WTC11 (cell line): ENCODE measurements at regions not wholly inside any gene's neighbourhood (a gene's known extent, or its start where the extent isn't known, plus 50 kb on each side); places are given as distances from the start of the nearest gene placed in this dataset.

Experiments used
- ATAC-seq: fragments of 200-7000 bp; cut with Tn5 transposase; 2 replicates; pipeline ENCODE4 v1.10.0; 2021; ENCODE audit warnings: mild to moderate bottlenecking, moderate library complexity
- CTCF ChIA-PET: fragments of 300-600 bp; sonication (Branson Sonifier 250); formaldehyde crosslinking; loops from one replicate; lab custom pipeline; 2021; ENCODE audit warnings: antibody characterized with exemption; lab: Charles Lee
- POLR2A ChIA-PET: fragments of 350-600 bp; sonication (Branson Sonifier 250); formaldehyde crosslinking; loops from one replicate; lab custom pipeline; 2021; ENCODE audit warnings: antibody characterized with exemption; lab: Charles Lee
- DNase-seq: peaks from one replicate; pipeline ENCODE4 v3.0.0; 2021; ENCODE audit warnings: low spot score
- H3K27ac Mint-ChIP-seq: 2 replicates; pipeline ENCODE4 v1.8.0; 2021; ENCODE audit warnings: mixed read lengths
- H3K27me3 Mint-ChIP-seq: 2 replicates; pipeline ENCODE4 v1.8.0; 2021; ENCODE audit warnings: low read depth, mild to moderate bottlenecking, moderate library complexity, mixed read lengths
- H3K36me3 Mint-ChIP-seq: 2 replicates; pipeline ENCODE4 v1.8.0; 2021; ENCODE audit warnings: mixed read lengths
- H3K4me1 Mint-ChIP-seq: 2 replicates; pipeline ENCODE4 v1.8.0; 2022; ENCODE audit warnings: mixed read lengths
- H3K4me3 Mint-ChIP-seq: 2 replicates; pipeline ENCODE4 v1.8.0; 2021; ENCODE audit warnings: mild to moderate bottlenecking, moderate library complexity, mixed read lengths
- H3K9me3 Mint-ChIP-seq: 2 replicates; pipeline ENCODE4 v1.8.0; 2021; ENCODE audit warnings: mixed read lengths
- ATF3 ChIP-seq: sonication (generic); formaldehyde crosslinking; conservative IDR thresholded peaks from 2 replicates; pipeline ENCODE4 v1.8.1; 2022; ENCODE audit warnings: mild to moderate bottlenecking, missing genetic modification reagents
- CDX4 ChIP-seq: fragments of 250-450 bp; sonication (Bioruptor Pico); IDR thresholded peaks from 2 replicates; pipeline ENCODE4 v1.9.0; 2021; ENCODE audit warnings: moderate library complexity, mild to moderate bottlenecking, inconsistent platforms, borderline replicate concordance
- CTCF ChIP-seq: fragments of 200-600 bp; IDR thresholded peaks from 2 replicates; pipeline ENCODE4 v1.8.0; 2022; ENCODE audit warnings: antibody characterized with exemption
- E2F5 ChIP-seq: sonication (generic); formaldehyde crosslinking; IDR thresholded peaks from 2 replicates; pipeline ENCODE4 v1.8.1; 2022; ENCODE audit warnings: mild to moderate bottlenecking, moderate library complexity, missing genetic modification reagents
- ELF4 ChIP-seq: sonication (generic); formaldehyde crosslinking; IDR thresholded peaks from 2 replicates; pipeline ENCODE4 v1.8.1; 2022; ENCODE audit warnings: low read depth, mild to moderate bottlenecking, moderate library complexity, missing genetic modification reagents
- FOXJ3 ChIP-seq: sonication (generic); formaldehyde crosslinking; IDR thresholded peaks from 2 replicates; pipeline ENCODE4 v1.9.0; 2021; ENCODE audit warnings: missing genetic modification reagents, mild to moderate bottlenecking, borderline replicate concordance
- HMGA2 ChIP-seq: fragments of 250-450 bp; sonication (Bioruptor Pico); IDR thresholded peaks from 2 replicates; pipeline ENCODE4 v1.4.0; 2021; ENCODE audit warnings: mild to moderate bottlenecking, moderate library complexity
- JUN ChIP-seq: sonication (generic); formaldehyde crosslinking; IDR thresholded peaks from 2 replicates; pipeline ENCODE4 v1.8.0; 2023; ENCODE audit warnings: mild to moderate bottlenecking, missing genetic modification reagents
- MAX ChIP-seq: sonication (generic); formaldehyde crosslinking; IDR thresholded peaks from 2 replicates; pipeline ENCODE4 v1.8.0; 2022; ENCODE audit warnings: mild to moderate bottlenecking, missing genetic modification reagents
- PRDM15 ChIP-seq: sonication (generic); formaldehyde crosslinking; IDR thresholded peaks from 2 replicates; pipeline ENCODE4 v1.8.0; 2022; ENCODE audit warnings: missing genetic modification reagents
- RELA ChIP-seq: sonication (generic); formaldehyde crosslinking; IDR thresholded peaks from 2 replicates; pipeline ENCODE4 v1.8.1; 2022; ENCODE audit warnings: missing genetic modification reagents, mild to moderate bottlenecking, borderline replicate concordance
- ZBTB21 ChIP-seq: sonication (generic); formaldehyde crosslinking; IDR thresholded peaks from 2 replicates; pipeline ENCODE4 v1.8.1; 2023; ENCODE audit warnings: mild to moderate bottlenecking, missing genetic modification reagents, borderline replicate concordance
- ZBTB43 ChIP-seq: sonication (generic); formaldehyde crosslinking; IDR thresholded peaks from 2 replicates; pipeline ENCODE4 v1.8.1; 2023; ENCODE audit warnings: mild to moderate bottlenecking, missing genetic modification reagents
- ZMAT4 ChIP-seq: fragments of 250-450 bp; sonication (Bioruptor Pico); IDR thresholded peaks from 2 replicates; pipeline ENCODE4 v1.9.0; 2021; ENCODE audit warnings: mild to moderate bottlenecking
- ZNF423 ChIP-seq: fragments of 250-450 bp; sonication (Bioruptor Pico); IDR thresholded peaks from 2 replicates; pipeline ENCODE4 v2.1.2; 2022; ENCODE audit warnings: mild to moderate bottlenecking, moderate library complexity
- ZSCAN18 ChIP-seq: fragments of 250-450 bp; sonication (Bioruptor Pico); IDR thresholded peaks from 2 replicates; pipeline ENCODE4 v2.1.2; 2022; ENCODE audit warnings: mild to moderate bottlenecking, moderate library complexity

GRCh38 chr3:84092907-84093306, 865.9 kb upstream of the CADM2 start:
- DNase-seq: no peak
- Mint-ChIP-seq H3K9me3 (peaks cover 17% of the 10 kb centered on the region), H3K27me3 (no peaks in the 10 kb centered on the region), H3K4me3 (no peak overlapping the region), H3K36me3 (peaks cover 3% of the 10 kb centered on the region), H3K27ac (no peak overlapping the region)
- ATAC-seq: no peak
- ChIA-PET CTCF (interaction anchor here (0.6 kb wide), 1 partner anchor 768 kb away, joined by 3 read pairs; no protein-coding TSS in a partner anchor), POLR2A (no interaction called here)
- TF ChIP-seq CDX4 (CRISPR knock-in tag) (no peak), PRDM15 (CRISPR knock-in tag) (no peak), RELA (CRISPR knock-in tag) (no peak)
- TF ChIP-seq, all 79 proteins: peak for 0
- no peaks in the 10 kb centered on the region for H3K4me1 Mint-ChIP-seq

- Mint-ChIP-seq H3K9me3 (no peaks in the 10 kb centered on the region), H3K27me3 (no peaks in the 10 kb centered on the region), H3K36me3 (no peaks in the 10 kb centered on the region), H3K4me1 (no peaks in the 10 kb centered on the region), H3K27ac (no peak overlapping the region), H3K4me3 (no peak overlapping the region)
- TF ChIP-seq ZSCAN18 (no peak), ZNF423 (no peak), ZBTB21 (no peak), FOXJ3 (no peak), HMGA2 (no peak), ZMAT4 (CRISPR knock-in tag) (no peak), E2F5 (CRISPR knock-in tag) (no peak), PRDM15 (CRISPR knock-in tag) (no peak)
- ATAC-seq (no peak), DNase-seq (no peak)
- POLR2A ChIA-PET: no interaction called here
- CTCF ChIA-PET: no interaction called here
Observed at GRCh38 chr3:84096188-84096587, 862.6 kb upstream of the CADM2 start.

- POLR2A ChIA-PET: no interaction called here
- Mint-ChIP-seq H3K27me3 (no peaks in the 10 kb centered on the region), H3K4me3 (no peak overlapping the region), H3K27ac (no peak overlapping the region), H3K9me3 (no peaks in the 10 kb centered on the region), H3K4me1 (no peaks in the 10 kb centered on the region), H3K36me3 (no peaks in the 10 kb centered on the region)
- DNase-seq (no peak), ATAC-seq (no peak)
- CTCF ChIA-PET: no interaction called here
- TF ChIP-seq CTCF (no peak), ZBTB43 (CRISPR knock-in tag) (no peak), MAX (CRISPR knock-in tag) (no peak), ELF4 (CRISPR knock-in tag) (no peak), JUN (CRISPR knock-in tag) (no peak), ATF3 (CRISPR knock-in tag) (no peak), ZNF423 (no peak)
Observed at GRCh38 chr3:84100861-84101260, 857.9 kb upstream of the CADM2 start.
